ENCODE measurements at regions not wholly inside any gene's neighbourhood (a gene's known extent, or its start where the extent isn't known, plus 50 kb on each side); places are given as distances from the start of the nearest gene placed in this dataset.

- TF ChIP-seq ZNF654 (tag by site-specific recombination; IDR thresholded peaks at IDR 0.05; ENCODE audit: low read depth) (no peak), CTCF (tag by site-specific recombination; IDR thresholded peaks at IDR 0.05) (no peak), ZNF114 (tag by site-specific recombination; IDR thresholded peaks at IDR 0.05) (no peak), ZNF221 (tag by site-specific recombination; IDR thresholded peaks at IDR 0.05; ENCODE audit: borderline replicate concordance) (no peak), MYNN (tag by site-specific recombination; IDR thresholded peaks at IDR 0.05; ENCODE audit: borderline replicate concordance) (no peak)
These were observed 71.9 kb upstream of the OLFM1 start for GRCh38 chr9:135015565-135015964.

All from HEK293 (cell line).